Astrocyte of the cerebellum (primary cell): ENCODE measurements at regions not wholly inside any gene's neighbourhood (a gene's known extent, or its start where the extent isn't known, plus 50 kb on each side); places are given as distances from the start of the nearest gene placed in this dataset.

Experiments
- DNase-seq: peaks from one replicate; pipeline ENCODE4 v3.0.0-alpha.2; 2011; ENCODE audit warnings: low read depth
- H3K4me3 ChIP-seq: 2 replicates; pipeline ENCODE4 v1.5.1; 2011; ENCODE audit warnings: mild to moderate bottlenecking, low read depth, low read length, moderate library complexity
- CTCF ChIP-seq: IDR thresholded peaks from 2 replicates; pipeline ENCODE4 v1.5.1; 2012; ENCODE audit warnings: low read length, low read depth, moderate library complexity, mild to moderate bottlenecking; ENCODE audit errors: missing control alignments
- in situ Hi-C: cut with HindIII; loops from 2 replicates; pipeline ENCODE4 v1.10.0; 2017; ENCODE audit warnings: low sequenced_read_pairs

DNA sequence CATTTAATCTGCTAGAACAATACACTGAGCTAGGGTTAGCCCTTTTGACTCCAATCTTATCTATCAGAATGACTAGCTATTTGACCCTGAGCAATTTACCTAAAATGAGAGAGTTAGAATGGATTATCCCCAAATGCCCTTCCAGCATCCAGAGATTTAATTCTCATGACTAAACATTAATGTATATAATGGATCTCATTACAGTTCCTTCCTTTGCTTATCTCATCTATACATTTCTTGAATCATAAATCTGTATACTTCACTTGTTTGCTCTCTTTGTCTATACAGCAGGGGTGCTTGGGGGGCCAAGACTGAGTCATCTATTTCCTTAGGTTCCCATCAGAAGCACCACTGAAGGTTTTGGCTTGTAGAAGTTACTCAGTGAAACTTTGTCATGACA lies 565.8 kb downstream of the IGSF11 start:
- TF ChIP-seq CTCF = no peak
- DNase-seq = no peak
- in situ Hi-C loops = no loop called here
- no peak overlapping the region for H3K4me3 ChIP-seq

DNA sequence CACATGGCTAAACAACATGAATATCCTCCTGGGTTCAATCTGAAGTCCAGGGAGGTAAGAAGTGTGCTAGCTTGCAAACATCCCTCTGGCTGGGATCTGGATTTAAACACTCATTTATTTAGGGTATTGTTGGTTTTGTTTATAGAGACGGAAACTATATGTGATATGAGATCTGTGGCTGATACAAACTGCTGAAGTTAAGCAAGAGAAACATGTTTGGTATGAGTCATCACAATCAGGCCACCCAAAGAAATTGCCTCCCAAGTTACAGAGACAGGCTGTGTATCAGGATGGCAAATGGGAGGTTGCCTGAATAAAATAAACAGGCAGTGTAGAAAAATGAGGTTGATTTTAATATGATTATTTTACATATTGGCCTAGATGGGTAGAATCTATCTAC lies 562.1 kb downstream of the IGSF11 start:
- in situ Hi-C loops = no loop called here
- no peak overlapping the region for H3K4me3 ChIP-seq
- DNase-seq = no peak
- TF ChIP-seq CTCF = no peak

GRCh38 chr3:118473343-118473742 lies 561.3 kb downstream of the IGSF11 start:
- DNase-seq = no peak
- in situ Hi-C loops = no loop called here
- TF ChIP-seq CTCF = no peak
- H3K4me3 ChIP-seq = no peak overlapping the region

GRCh38 chr3:118476885-118477618 lies 557.6 kb downstream of the IGSF11 start:
- in situ Hi-C loops = no loop called here
- no peak for DNase-seq
- no peak for TF ChIP-seq CTCF
- H3K4me3 ChIP-seq = no peak overlapping the region

GRCh38 chr3:118477768-118478167 lies 556.9 kb downstream of the IGSF11 start:
- H3K4me3 ChIP-seq = no peak overlapping the region
- in situ Hi-C loops = no loop called here
- TF ChIP-seq CTCF = no peak
- no peak for DNase-seq

GRCh38 chr3:118478706-118479276 lies 555.9 kb downstream of the IGSF11 start:
- TF ChIP-seq CTCF = no peak
- in situ Hi-C loops = no loop called here
- no peak for DNase-seq
- no peak overlapping the region for H3K4me3 ChIP-seq
